ENCODE measurements at regions not wholly inside any gene's neighbourhood (a gene's known extent, or its start where the extent isn't known, plus 50 kb on each side); places are given as distances from the start of the nearest gene placed in this dataset.

DNA sequence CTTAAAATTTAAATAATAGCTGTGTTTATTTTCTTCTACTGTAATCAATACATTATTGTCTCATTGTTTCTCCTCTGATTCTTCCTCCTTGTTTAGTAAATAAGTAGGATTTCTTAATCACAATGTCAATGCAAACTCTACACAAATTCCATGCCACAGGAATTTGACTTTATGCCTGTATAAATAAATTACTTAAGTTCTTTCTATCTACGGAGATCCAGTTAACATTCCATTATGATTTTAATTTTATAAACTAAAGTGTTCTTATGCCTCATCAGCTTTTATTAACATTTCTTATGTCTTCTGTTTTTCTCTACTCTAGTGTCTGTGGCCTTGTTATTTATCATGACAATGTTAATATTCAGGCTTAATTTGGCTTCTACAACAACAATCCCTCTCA is 1169.2 kb downstream of the GRIK2 start:
- Histone ChIP-seq H3K4me2 (ENCODE audit: low read depth, low read length, poor library complexity, severe bottlenecking) (no peak overlapping the region), H3K9me2 (replicated peaks; ENCODE audit: insufficient read depth, low read length) (no peaks in the 10 kb centered on the region), H4K20me1 (ENCODE audit: low read depth, low read length) (no peaks in the 10 kb centered on the region), H2AFZ (ENCODE audit: low read depth, low read length, severe bottlenecking) (no peak overlapping the region), H3K27ac (ENCODE audit: low read depth, low read length) (no peak overlapping the region), H3K9ac (ENCODE audit: low read length) (no peak overlapping the region), H3K79me2 (ENCODE audit: insufficient read depth, low read length) (no peaks in the 10 kb centered on the region), H3K9me3 (ENCODE audit: insufficient read depth, low read length) (no peaks in the 10 kb centered on the region), H3F3A (ENCODE audit: insufficient read depth) (no peaks in the 10 kb centered on the region), H3K4me3 (ENCODE audit: insufficient read depth, low read length, poor library complexity, severe bottlenecking) (no peak overlapping the region), H3K36me3 (ENCODE audit: low read length) (no peaks in the 10 kb centered on the region), H3K27me3 (ENCODE audit: low read length) (no peaks in the 10 kb centered on the region)
- TF ChIP-seq EZH2phosphoT487 (conservative IDR thresholded peaks at IDR 0.05; ENCODE audit: low read length) = no peak
- TF ChIP-seq, protein P1, sequence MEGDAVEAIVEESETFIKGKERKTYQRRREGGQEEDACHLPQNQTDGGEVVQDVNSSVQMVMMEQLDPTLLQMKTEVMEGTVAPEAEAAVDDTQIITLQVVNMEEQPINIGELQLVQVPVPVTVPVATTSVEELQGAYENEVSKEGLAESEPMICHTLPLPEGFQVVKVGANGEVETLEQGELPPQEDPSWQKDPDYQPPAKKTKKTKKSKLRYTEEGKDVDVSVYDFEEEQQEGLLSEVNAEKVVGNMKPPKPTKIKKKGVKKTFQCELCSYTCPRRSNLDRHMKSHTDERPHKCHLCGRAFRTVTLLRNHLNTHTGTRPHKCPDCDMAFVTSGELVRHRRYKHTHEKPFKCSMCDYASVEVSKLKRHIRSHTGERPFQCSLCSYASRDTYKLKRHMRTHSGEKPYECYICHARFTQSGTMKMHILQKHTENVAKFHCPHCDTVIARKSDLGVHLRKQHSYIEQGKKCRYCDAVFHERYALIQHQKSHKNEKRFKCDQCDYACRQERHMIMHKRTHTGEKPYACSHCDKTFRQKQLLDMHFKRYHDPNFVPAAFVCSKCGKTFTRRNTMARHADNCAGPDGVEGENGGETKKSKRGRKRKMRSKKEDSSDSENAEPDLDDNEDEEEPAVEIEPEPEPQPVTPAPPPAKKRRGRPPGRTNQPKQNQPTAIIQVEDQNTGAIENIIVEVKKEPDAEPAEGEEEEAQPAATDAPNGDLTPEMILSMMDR (IDR thresholded peaks at IDR 0.05; ENCODE audit: insufficient read depth, low read length, poor library complexity, severe bottlenecking) = no peak

DNA sequence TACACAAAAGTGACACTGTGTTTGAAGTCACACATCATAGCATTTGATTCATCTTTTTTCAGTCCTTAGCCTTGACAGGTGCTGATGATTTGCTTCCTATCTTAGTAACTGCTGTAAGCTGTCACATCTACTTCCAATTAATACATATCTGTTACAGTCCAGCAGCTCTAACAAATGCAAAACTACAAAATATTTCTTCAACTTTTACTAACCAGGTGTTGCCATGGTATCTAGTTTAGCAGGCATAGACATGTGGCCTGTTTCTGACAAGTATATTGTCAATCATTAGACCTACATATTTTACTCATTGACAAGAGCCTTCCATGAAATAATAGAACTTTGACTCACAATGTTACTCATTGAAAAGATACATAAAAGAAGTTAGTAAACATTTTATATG is 1159.7 kb downstream of the GRIK2 start:
- no peak overlapping the region for H2AFZ ChIP-seq (ENCODE audit: low read depth, low read length, severe bottlenecking)
- H3K9me3 ChIP-seq (ENCODE audit: insufficient read depth, low read length) = no peaks in the 10 kb centered on the region
- H3K4me3 ChIP-seq (ENCODE audit: insufficient read depth, low read length, poor library complexity, severe bottlenecking) = no peak overlapping the region
- no peaks in the 10 kb centered on the region for H3F3A ChIP-seq (ENCODE audit: insufficient read depth)
- no peaks in the 10 kb centered on the region for H3K79me2 ChIP-seq (ENCODE audit: insufficient read depth, low read length)
- TF ChIP-seq EZH2phosphoT487 (conservative IDR thresholded peaks at IDR 0.05; ENCODE audit: low read length) = no peak
- TF ChIP-seq, protein P1 (IDR thresholded peaks at IDR 0.05; ENCODE audit: insufficient read depth, low read length, poor library complexity, severe bottlenecking) = no peak
- H3K4me2 ChIP-seq (ENCODE audit: low read depth, low read length, poor library complexity, severe bottlenecking) = no peak overlapping the region
- no peaks in the 10 kb centered on the region for H3K27me3 ChIP-seq (ENCODE audit: low read length)
- H3K9ac ChIP-seq (ENCODE audit: low read length) = no peak overlapping the region
- H3K36me3 ChIP-seq (ENCODE audit: low read length) = no peaks in the 10 kb centered on the region
- no peaks in the 10 kb centered on the region for H4K20me1 ChIP-seq (ENCODE audit: low read depth, low read length)
- H3K9me2 ChIP-seq (replicated peaks; ENCODE audit: insufficient read depth, low read length) = no peaks in the 10 kb centered on the region
- H3K27ac ChIP-seq (ENCODE audit: low read depth, low read length) = no peak overlapping the region

DNA sequence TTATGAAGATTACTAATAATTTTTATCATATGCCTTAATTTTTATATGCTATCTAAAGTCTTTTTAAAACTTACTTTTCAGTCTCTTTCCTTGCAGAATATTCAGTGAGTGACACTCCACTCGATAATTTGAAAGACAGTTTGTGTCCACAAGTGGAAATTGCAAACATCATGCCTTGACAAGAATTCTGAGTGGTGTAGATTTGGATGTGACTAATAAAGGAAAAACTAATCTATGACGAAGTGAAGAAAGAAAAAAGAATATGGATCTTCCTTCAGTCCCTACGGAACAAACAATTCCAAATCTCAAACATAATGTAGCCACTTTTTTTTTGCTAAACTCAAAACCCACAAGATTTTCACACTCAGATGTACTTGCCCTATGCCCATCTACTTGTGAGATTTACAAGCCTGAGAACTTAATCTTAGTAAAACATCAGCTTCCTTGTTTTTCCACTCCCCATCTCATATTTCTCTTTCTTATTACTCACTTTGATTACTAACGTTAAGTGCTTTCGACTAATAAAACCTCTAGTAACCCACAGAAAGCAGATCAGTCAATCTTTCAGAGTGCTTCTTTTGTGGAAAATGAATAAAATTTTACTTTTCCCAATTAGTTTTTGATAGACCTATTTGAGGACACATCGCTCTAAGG is 1155.8 kb downstream of the GRIK2 start:
- H3K4me2 ChIP-seq (ENCODE audit: low read depth, low read length, poor library complexity, severe bottlenecking) = no peak overlapping the region
- no peaks in the 10 kb centered on the region for H3K36me3 ChIP-seq (ENCODE audit: low read length)
- H3K9me2 ChIP-seq (replicated peaks; ENCODE audit: insufficient read depth, low read length) = no peaks in the 10 kb centered on the region
- no peaks in the 10 kb centered on the region for H3K9me3 ChIP-seq (ENCODE audit: insufficient read depth, low read length)
- H3F3A ChIP-seq (ENCODE audit: insufficient read depth) = no peaks in the 10 kb centered on the region
- H3K9ac ChIP-seq (ENCODE audit: low read length) = no peak overlapping the region
- no peaks in the 10 kb centered on the region for H3K79me2 ChIP-seq (ENCODE audit: insufficient read depth, low read length)
- no peak overlapping the region for H3K4me3 ChIP-seq (ENCODE audit: insufficient read depth, low read length, poor library complexity, severe bottlenecking)
- TF ChIP-seq EZH2phosphoT487 (conservative IDR thresholded peaks at IDR 0.05; ENCODE audit: low read length) = no peak
- TF ChIP-seq, protein P1 (IDR thresholded peaks at IDR 0.05; ENCODE audit: insufficient read depth, low read length, poor library complexity, severe bottlenecking) = no peak
- H2AFZ ChIP-seq (ENCODE audit: low read depth, low read length, severe bottlenecking) = no peak overlapping the region
- H3K27me3 ChIP-seq (ENCODE audit: low read length) = no peaks in the 10 kb centered on the region
- H4K20me1 ChIP-seq (ENCODE audit: low read depth, low read length) = no peaks in the 10 kb centered on the region
- H3K27ac ChIP-seq (ENCODE audit: low read depth, low read length) = no peak overlapping the region
